RPMI8226 (cell line): ENCODE measurements at regions not wholly inside any gene's neighbourhood (a gene's known extent, or its start where the extent isn't known, plus 50 kb on each side); places are given as distances from the start of the nearest gene placed in this dataset.
"Not testable (repeated sequence)": the region's sequence is repeated elsewhere in the genome, so short reads cannot be mapped to it uniquely, and the experiment has no call there.

ENCODE experiments used
- DNase-seq: peaks from one replicate; pipeline ENCODE4 v3.0.0-alpha.2; 2015

- no peak for DNase-seq
Measured at GRCh38 chr1:91606546-91607078, 106.0 kb downstream of the CDC7 start.

DNA sequence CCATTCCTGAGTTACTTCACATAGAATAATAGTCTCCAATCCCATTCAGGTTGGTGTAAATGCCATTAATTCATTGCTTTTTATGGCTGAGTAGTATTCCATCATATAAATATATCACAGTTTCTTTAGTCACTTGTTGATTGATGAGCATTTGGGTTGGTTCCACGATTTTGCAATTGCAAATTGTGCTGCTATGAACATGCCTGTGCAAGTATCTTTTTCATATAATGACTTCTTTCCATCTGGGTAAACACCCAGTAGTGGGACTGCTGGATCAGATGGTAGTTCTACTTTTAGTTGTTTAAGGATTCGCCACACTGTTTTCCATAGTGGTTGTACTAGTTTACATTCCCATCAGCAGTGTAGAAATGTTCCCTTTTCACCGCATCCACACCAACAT lies 107.0 kb downstream of the CDC7 start:
- DNase-seq = not testable (repeated sequence)

DNA sequence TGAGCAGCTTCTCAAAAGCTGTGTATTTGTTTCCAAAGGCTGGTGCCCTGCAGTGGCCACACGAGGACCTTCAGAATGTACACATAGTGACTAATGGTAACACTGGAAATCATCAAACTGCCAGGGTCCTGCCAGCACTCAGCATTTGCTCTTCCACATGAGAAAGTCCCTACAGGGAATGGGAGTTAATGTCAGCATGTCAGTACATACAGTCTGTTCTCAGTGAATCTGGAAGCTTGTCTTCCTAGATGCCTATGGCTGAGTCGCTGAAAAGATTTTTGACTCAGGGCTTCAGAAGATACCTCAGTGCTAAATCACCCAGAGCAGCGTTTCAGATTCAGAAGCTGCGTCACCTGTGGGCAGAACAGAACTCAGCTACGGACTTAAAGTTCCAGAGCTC lies 108.2 kb downstream of the CDC7 start:
- DNase-seq = no peak

GRCh38 chr1:91609551-91609950 lies 108.9 kb downstream of the CDC7 start:
- no peak for DNase-seq

- DNase-seq = no peak
Measured at GRCh38 chr1:91610102-91610501, 109.5 kb downstream of the CDC7 start.

DNA sequence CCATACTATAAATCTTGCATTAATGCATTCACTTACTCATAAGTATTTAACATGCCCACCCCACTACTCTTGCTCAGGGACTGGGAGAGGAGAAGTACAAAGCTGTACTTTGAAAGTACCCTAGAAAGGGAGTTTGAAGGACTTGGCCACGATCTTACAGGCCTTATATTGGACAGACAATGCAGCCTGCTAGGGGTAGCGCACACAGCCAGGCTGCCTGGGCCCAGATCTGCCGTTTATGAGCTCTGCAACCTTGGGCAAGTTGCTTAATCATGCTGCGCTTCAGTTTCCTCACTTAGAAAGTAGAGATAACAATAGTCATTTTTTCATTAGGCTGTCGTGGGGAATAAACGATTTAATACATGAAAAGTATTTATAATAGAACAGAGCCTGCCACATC lies 110.1 kb downstream of the CDC7 start:
- DNase-seq = no peak

DNA sequence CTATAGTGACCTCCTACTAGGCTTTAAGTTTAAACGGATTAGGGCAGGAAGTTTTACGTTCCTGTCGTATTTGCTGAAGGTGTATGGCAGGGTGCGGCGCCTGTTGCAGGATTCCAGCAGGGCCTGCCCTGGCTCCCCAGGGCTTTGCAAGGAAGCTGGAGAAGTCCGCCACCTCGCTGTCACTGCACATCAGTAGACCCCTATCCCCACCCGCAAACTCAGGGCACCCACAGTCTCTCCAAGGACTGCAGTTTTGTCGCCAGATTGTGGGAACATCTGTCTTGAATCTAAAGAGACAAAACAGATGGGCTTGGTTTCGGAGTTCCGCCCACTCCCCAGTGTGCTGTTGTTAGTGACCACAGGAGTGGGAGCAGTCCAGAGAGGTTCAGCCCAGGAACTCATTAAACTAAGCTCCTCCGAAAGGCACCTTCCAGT lies 110.8 kb downstream of the CDC7 start:
- no peak for DNase-seq

GRCh38 chr1:91613595-91613994 lies 112.9 kb downstream of the CDC7 start:
- DNase-seq = no peak

GRCh38 chr1:91616712-91617111 lies 116.1 kb downstream of the CDC7 start:
- no peak for DNase-seq

GRCh38 chr1:91617285-91617765 lies 116.7 kb downstream of the CDC7 start:
- peak; percentile 69 for DNase-seq

- no peak for DNase-seq
Measured at GRCh38 chr1:91619881-91620280, 119.2 kb downstream of the CDC7 start.

DNA sequence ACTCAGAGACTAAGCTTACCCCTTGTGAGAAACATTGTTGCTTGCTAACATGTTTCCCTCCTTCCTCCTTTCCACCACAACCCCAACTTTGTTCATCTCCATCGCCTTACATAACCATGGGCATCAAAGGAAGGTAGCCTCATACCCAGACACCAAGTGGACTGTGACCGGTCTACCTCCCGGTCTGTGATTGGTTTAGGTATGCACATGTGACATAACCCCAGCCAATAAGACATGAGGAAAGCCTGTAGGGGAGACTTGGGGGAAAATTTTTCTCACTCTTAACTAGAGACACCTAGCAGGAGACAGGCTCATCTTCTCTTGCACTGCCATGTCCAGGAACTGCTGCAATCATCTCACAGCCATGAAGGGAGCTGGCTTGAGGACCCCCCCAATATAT lies 120.7 kb downstream of the CDC7 start:
- DNase-seq = no peak

DNA sequence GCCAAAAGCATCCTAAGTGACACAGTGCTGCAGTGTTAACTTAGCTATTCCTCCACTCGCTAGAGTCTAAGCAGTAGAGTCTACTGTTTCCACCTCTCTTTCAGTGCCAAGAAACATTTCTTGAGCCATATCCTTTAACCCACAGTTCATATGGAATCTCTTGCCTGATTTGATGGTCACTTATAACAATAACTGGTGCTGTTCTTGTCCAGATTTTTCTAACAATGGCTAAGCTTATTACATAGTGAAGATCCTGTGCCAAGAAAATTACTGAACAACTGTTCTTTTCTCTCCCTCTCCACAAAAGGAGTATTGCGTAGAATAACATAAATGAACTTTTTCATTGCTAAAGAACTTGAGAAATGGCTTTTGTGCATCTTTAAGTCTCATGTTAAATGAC lies 121.3 kb downstream of the CDC7 start:
- no peak for DNase-seq

- no peak for DNase-seq
Measured at GRCh38 chr1:91622616-91623015, 122.0 kb downstream of the CDC7 start.

DNA sequence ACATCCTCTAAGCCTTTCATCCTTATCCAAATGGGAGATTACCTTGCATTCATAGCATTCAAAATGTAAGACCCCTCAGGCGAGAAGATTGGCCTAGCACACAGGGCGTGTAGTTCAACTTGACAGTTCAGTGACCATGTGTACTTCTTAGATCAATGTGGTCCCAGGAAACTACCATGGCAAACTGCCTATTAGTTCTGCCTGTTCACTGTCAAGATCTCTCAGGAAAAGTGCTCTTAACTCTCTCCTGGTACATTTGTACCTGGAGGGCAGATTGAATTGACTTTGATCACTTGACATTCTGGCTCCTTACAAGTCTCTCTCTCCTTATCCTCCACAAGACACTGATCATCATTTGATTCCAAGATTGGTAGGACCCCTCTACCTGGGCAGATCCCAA lies 122.4 kb downstream of the CDC7 start:
- DNase-seq = no peak

DNA sequence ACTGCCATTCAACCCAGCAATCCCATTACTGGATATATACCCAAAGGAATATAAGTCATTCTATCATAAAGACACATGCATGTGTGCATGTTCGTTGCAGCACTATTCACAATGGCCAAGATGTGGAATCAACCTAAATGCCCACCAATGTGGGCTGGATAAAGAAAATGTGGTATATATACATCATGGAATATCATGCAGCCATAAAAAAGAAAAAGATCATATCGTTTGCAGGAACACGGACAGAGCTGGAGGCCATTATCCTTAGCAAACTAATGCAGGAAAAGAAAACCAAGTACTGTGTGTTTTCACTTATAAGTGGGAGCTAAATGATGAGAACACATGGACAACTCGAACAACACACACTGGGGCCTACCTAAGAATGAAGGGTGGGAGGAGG lies 123.7 kb downstream of the CDC7 start:
- DNase-seq = no peak
